SK-N-SH (cell line): ENCODE measurements at regions not wholly inside any gene's neighbourhood (a gene's known extent, or its start where the extent isn't known, plus 50 kb on each side); places are given as distances from the start of the nearest gene placed in this dataset.

ENCODE experiments used
- CTCF ChIA-PET: fragments of 300-600, 350-600 bp; formaldehyde crosslinking; extraction: SDS; loops from one replicate; lab custom pipeline; 2021; lab: Yijun Ruan, JAX
- POLR2A ChIA-PET: fragments of 350-600 bp; sonication (Branson Sonifier 250); formaldehyde crosslinking; extraction: SDS; loops from one replicate; lab custom pipeline; 2020; ENCODE audit warnings: antibody characterized with exemption, inconsistent platforms; lab: Yijun Ruan, JAX
- DNase-seq: peaks from one replicate; pipeline ENCODE4 v3.0.0; 2012
- H2AFZ ChIP-seq: fragments of 200-600 bp; sonication (generic); 2 replicates; pipeline ENCODE4 v1.8.1; 2016; ENCODE audit warnings: antibody characterized with exemption, mild to moderate bottlenecking, low read depth
- H3F3A ChIP-seq: fragments of 200-600 bp; sonication (generic); replicated peaks from 2 replicates; pipeline ENCODE3; 2016; ENCODE audit warnings: antibody characterized with exemption, mild to moderate bottlenecking; ENCODE audit not compliant: insufficient read depth
- H3K27ac ChIP-seq, 2 experiments: fragments of 200-500 bp in 1 of 2; fragments of 200-600 bp in 1 of 2; sonication (Bioruptor generic) in 1 of 2; sonication (generic), shearing (Covaris generic) in 1 of 2; 2 replicates each; pipeline versions ENCODE4 v1.5.1 to v1.6.1; 2014 to 2016; ENCODE audit warnings: low read depth in 2 of 2, inconsistent platforms in 1 of 2, low read length in 1 of 2, mild to moderate bottlenecking in 1 of 2, mixed read lengths in 1 of 2
- H3K27me3 ChIP-seq: fragments of 200-600 bp; sonication (generic), shearing (Covaris generic); 2 replicates; pipeline ENCODE4 v1.6.1; 2016; ENCODE audit warnings: mixed run types; ENCODE audit not compliant: insufficient read depth
- H3K36me3 ChIP-seq, 2 experiments: fragments of 200-500 bp in 1 of 2; fragments of 200-600 bp in 1 of 2; sonication (Bioruptor generic) in 1 of 2; sonication (generic) in 1 of 2; replicated peaks in 1 of 2; 2 replicates each; pipeline versions ENCODE3 to v1.5.1; 2014 to 2016; ENCODE audit warnings: low read length in 1 of 2, mild to moderate bottlenecking in 1 of 2; ENCODE audit not compliant: insufficient read depth in 2 of 2, control insufficient read depth in 1 of 2
- H3K4me1 ChIP-seq, 2 experiments: fragments of 200-500 bp in 1 of 2; fragments of 200-600 bp in 1 of 2; sonication (Bioruptor generic) in 1 of 2; sonication (generic), shearing (Covaris generic) in 1 of 2; 2 replicates each; pipeline versions ENCODE4 v1.5.1 to v1.6.1; 2014 to 2016; ENCODE audit warnings: low read depth in 1 of 2, low read length in 1 of 2, mixed run types in 1 of 2; ENCODE audit not compliant: insufficient read depth in 2 of 2, control insufficient read depth in 1 of 2
- H3K4me2 ChIP-seq: fragments of 200-600 bp; sonication (generic), shearing (Covaris generic); 2 replicates; pipeline ENCODE4 v1.6.1; 2017; ENCODE audit warnings: mixed run types
- H3K4me3 ChIP-seq, 2 experiments: fragments of 200-500 bp in 1 of 2; fragments of 200-600 bp in 1 of 2; sonication (Bioruptor generic) in 1 of 2; sonication (generic), shearing (Covaris generic) in 1 of 2; 2 replicates each; pipeline versions ENCODE4 v1.5.1 to v1.8.1; 2014 to 2016; ENCODE audit warnings: low read depth in 2 of 2, inconsistent platforms in 1 of 2, low read length in 1 of 2, mild to moderate bottlenecking in 1 of 2, mixed read lengths in 1 of 2, moderate library complexity in 1 of 2
- H3K79me2 ChIP-seq: fragments of 200-600 bp; sonication (generic); 2 replicates; pipeline ENCODE4 v1.8.1; 2017; ENCODE audit warnings: mild to moderate bottlenecking; ENCODE audit not compliant: insufficient read depth
- H3K9ac ChIP-seq: fragments of 200-600 bp; sonication (generic); 2 replicates; pipeline ENCODE4 v1.6.1; 2017; ENCODE audit warnings: mixed run types
- H3K9me2 ChIP-seq: fragments of 200-600 bp; sonication (generic); 2 replicates; pipeline ENCODE4 v1.6.1; 2017; ENCODE audit warnings: mixed run types
- H3K9me3 ChIP-seq: fragments of 200-600 bp; sonication (generic); 2 replicates; pipeline ENCODE4 v1.6.1; 2017; ENCODE audit warnings: mixed run types, mild to moderate bottlenecking, moderate library complexity
- H4K20me1 ChIP-seq: fragments of 200-600 bp; sonication (generic); 2 replicates; pipeline ENCODE4 v1.6.1; 2017; ENCODE audit warnings: mild to moderate bottlenecking, mixed run types; ENCODE audit not compliant: insufficient read depth
- ELF1 ChIP-seq: IDR thresholded peaks from 2 replicates; pipeline ENCODE4 v1.4.0; 2012
- EP300 ChIP-seq, 2 experiments: IDR thresholded peaks; 2 replicates each; pipeline versions ENCODE4 v1.4.0 to v1.6.1; 2012; ENCODE audit warnings: borderline replicate concordance in 1 of 2, low read depth in 1 of 2, low read length in 1 of 2
- EZH2phosphoT487 ChIP-seq: fragments of 200-600 bp; sonication (generic); IDR thresholded peaks from 2 replicates; pipeline ENCODE4 v1.6.1; 2017; ENCODE audit warnings: low read depth, mixed run types, mild to moderate bottlenecking, antibody characterized with exemption, moderate library complexity, borderline replicate concordance
- FOSL2 ChIP-seq: IDR thresholded peaks from 2 replicates; pipeline ENCODE4 v1.4.0; 2012; ENCODE audit warnings: low read depth, mild to moderate bottlenecking, moderate library complexity, borderline replicate concordance
- FOXJ3 ChIP-seq: sonication (generic); formaldehyde crosslinking; IDR thresholded peaks from 2 replicates; pipeline ENCODE4 v1.5.1; 2020; ENCODE audit warnings: mild to moderate bottlenecking, missing genetic modification reagents
- IRF3 ChIP-seq: fragments of 150-350 bp; IDR thresholded peaks from 2 replicates; pipeline ENCODE4 v1.6.1; 2016; ENCODE audit warnings: mild to moderate bottlenecking, low read depth, low read length
- MAX ChIP-seq: IDR thresholded peaks from 2 replicates; pipeline ENCODE4 v1.4.0; 2012; ENCODE audit warnings: low read depth
- MEF2A ChIP-seq: IDR thresholded peaks from 2 replicates; pipeline ENCODE4 v1.4.0; 2012; ENCODE audit warnings: low read depth, borderline replicate concordance
- MXI1 ChIP-seq: IDR thresholded peaks from 2 replicates; pipeline ENCODE4 v1.6.1; 2012; ENCODE audit warnings: mild to moderate bottlenecking, low read depth, low read length, improper control_type of control experiment
- PBX3 ChIP-seq: IDR thresholded peaks from 2 replicates; pipeline ENCODE4; 2012
- RAD21 ChIP-seq: IDR thresholded peaks from 2 replicates; pipeline ENCODE4 v1.6.1; 2012; ENCODE audit warnings: mild to moderate bottlenecking, low read length
- SIN3A ChIP-seq: IDR thresholded peaks from 2 replicates; pipeline ENCODE4 v1.6.1; 2012; ENCODE audit warnings: low read depth, mild to moderate bottlenecking, low read length, moderate library complexity, borderline replicate concordance
- SMC3 ChIP-seq: IDR thresholded peaks from 2 replicates; pipeline ENCODE4 v1.6.1; 2012; ENCODE audit warnings: low read depth, low read length, improper control_type of control experiment
- TAF1 ChIP-seq: IDR thresholded peaks from 2 replicates; pipeline ENCODE4 v1.6.1; 2012; ENCODE audit warnings: low read depth, mild to moderate bottlenecking, low read length, moderate library complexity, borderline replicate concordance
- TEAD4 ChIP-seq: IDR thresholded peaks from 2 replicates; pipeline ENCODE4 v1.4.0; 2012; ENCODE audit warnings: mild to moderate bottlenecking, borderline replicate concordance; ENCODE audit not compliant: insufficient read depth
- USF1 ChIP-seq: IDR thresholded peaks from 2 replicates; pipeline ENCODE4 v1.4.0; 2012; ENCODE audit warnings: low read depth, borderline replicate concordance
- USF2 ChIP-seq: fragments of 150-350 bp; IDR thresholded peaks from 2 replicates; pipeline ENCODE4 v1.6.1; 2017; ENCODE audit warnings: antibody characterized with exemption, low read length, low read depth, borderline replicate concordance
- YY1 ChIP-seq: IDR thresholded peaks from 2 replicates; pipeline ENCODE4 v1.4.0; 2012; ENCODE audit warnings: low read depth, mild to moderate bottlenecking
- WGBS: methylation state at CpG from one replicate; pipeline ENCODE4 v1.1.6; 2017; ENCODE audit warnings: low lambda C conversion rate; 5-methylcytosine and 5-hydroxymethylcytosine counted together

GRCh38 chr2:58860586-58860985, 619.5 kb upstream of the FANCL start:
- DNase-seq = no peak
- no peak overlapping the region for H3K9ac ChIP-seq
- no peaks in the 10 kb centered on the region for H3K9me2 ChIP-seq
- no peaks in the 10 kb centered on the region for H4K20me1 ChIP-seq
- H3K4me2 ChIP-seq = no peak overlapping the region
- no peak for TF ChIP-seq USF2
- no peak for TF ChIP-seq FOXJ3 (CRISPR knock-in tag)
- no peak for TF ChIP-seq FOSL2
- no peak for TF ChIP-seq SMC3
- TF ChIP-seq TAF1 = no peak
- TF ChIP-seq MAX = no peak
- TF ChIP-seq EZH2phosphoT487 = no peak
- TF ChIP-seq ELF1 = no peak
- TF ChIP-seq YY1 = no peak
- TF ChIP-seq RAD21 = no peak
- WGBS = 12% methylated on average over 1 of the region's 1 CpG
- H3K27me3 ChIP-seq = no peaks in the 10 kb centered on the region
- no peaks in the 10 kb centered on the region for H3K4me1 ChIP-seq
- H3K27ac ChIP-seq = no peak overlapping the region
- H3F3A ChIP-seq = no peaks in the 10 kb centered on the region
- ChIA-PET CTCF (interaction anchor here (0.8 kb wide), 1 partner anchor 25 kb away, joined by 3 read pairs; no protein-coding TSS in a partner anchor), POLR2A (no interaction called here)
- H2AFZ ChIP-seq = no peak overlapping the region
- no peaks in the 10 kb centered on the region for H3K36me3 ChIP-seq
- H3K4me3 ChIP-seq = no peak overlapping the region
- no peaks in the 10 kb centered on the region; the same call in 1 of the 2 replicates for H3K9me3 ChIP-seq
- no peaks in the 10 kb centered on the region for H3K79me2 ChIP-seq

- H3K27ac ChIP-seq = no peak overlapping the region
- H2AFZ ChIP-seq = no peak overlapping the region
- no peaks in the 10 kb centered on the region; a peak in 1 of 4 replicates for H3K4me1 ChIP-seq
- no peaks in the 10 kb centered on the region; the same call in 1 of the 2 replicates for H3K9me3 ChIP-seq
- 34% methylated on average over 6 of the region's 6 CpGs for WGBS
- H3K4me2 ChIP-seq = no peak overlapping the region
- no peak overlapping the region for H3K4me3 ChIP-seq
- no peaks in the 10 kb centered on the region for H3K79me2 ChIP-seq
- ChIA-PET POLR2A (no interaction called here), CTCF (interaction anchor here (1.4 kb wide), 1 partner anchor 13 kb away, joined by 3 read pairs; no protein-coding TSS in a partner anchor)
- H3K9me2 ChIP-seq = no peaks in the 10 kb centered on the region
- no peaks in the 10 kb centered on the region for H3K36me3 ChIP-seq
- no peak for TF ChIP-seq IRF3
- no peak for TF ChIP-seq TEAD4
- TF ChIP-seq SIN3A = no peak
- no peak for TF ChIP-seq MEF2A
- TF ChIP-seq MXI1 = no peak
- TF ChIP-seq FOXJ3 (CRISPR knock-in tag) = no peak
- TF ChIP-seq TAF1 = no peak
- no peak for TF ChIP-seq USF1
- no peak for TF ChIP-seq EP300 (IDR thresholded peaks at IDR 0.05; ENCODE audit: borderline replicate concordance in 1 of 2, low read depth in 1 of 2, low read length in 1 of 2)
- TF ChIP-seq FOSL2 = no peak
- TF ChIP-seq PBX3 = no peak
- no peak for TF ChIP-seq ELF1
- no peaks in the 10 kb centered on the region for H4K20me1 ChIP-seq
- H3F3A ChIP-seq = no peaks in the 10 kb centered on the region
- DNase-seq = no peak
- no peaks in the 10 kb centered on the region for H3K27me3 ChIP-seq
- no peak overlapping the region for H3K9ac ChIP-seq
Measured at GRCh38 chr2:58856100-58856499, 615.0 kb upstream of the FANCL start.
